GM23338 (cell line): ENCODE measurements at regions not wholly inside any gene's neighbourhood (a gene's known extent, or its start where the extent isn't known, plus 50 kb on each side); places are given as distances from the start of the nearest gene placed in this dataset.
A peak's percentile ranks its signal among the peaks of the same experiment; 100 is the strongest.

ENCODE experiments used
- ATAC-seq: fragments of 200-7000 bp; cut with Tn5 transposase; 3 replicates; pipeline ENCODE4 v1.9.1; 2020
- DNase-seq: peaks from one replicate; pipeline ENCODE4 v3.0.0-alpha.2; 2015; ENCODE audit warnings: low spot score
- H2AFZ ChIP-seq: fragments of 200-600 bp; sonication (generic); 2 replicates; pipeline ENCODE4 v1.8.0; 2016; ENCODE audit warnings: antibody characterized with exemption, mild to moderate bottlenecking, moderate library complexity
- H3F3A ChIP-seq: fragments of 200-600 bp; sonication (generic); replicated peaks from 2 replicates; pipeline ENCODE4 v1.8.0; 2017; ENCODE audit warnings: antibody characterized with exemption, mixed run types, low read depth
- H3K27ac ChIP-seq: fragments of 200-600 bp; sonication (generic); 2 replicates; pipeline ENCODE4 v1.6.1; 2016; ENCODE audit warnings: low read depth
- H3K27me3 ChIP-seq: fragments of 200-600 bp; sonication (generic); 2 replicates; pipeline ENCODE4 v1.8.0; 2016; ENCODE audit warnings: mild to moderate bottlenecking, mixed run types, moderate library complexity; ENCODE audit not compliant: insufficient read depth
- H3K36me3 ChIP-seq: fragments of 200-600 bp; sonication (generic); 2 replicates; pipeline ENCODE4 v1.8.0; 2016; ENCODE audit warnings: mild to moderate bottlenecking; ENCODE audit not compliant: insufficient read depth
- H3K4me1 ChIP-seq: fragments of 200-600 bp; sonication (generic); 2 replicates; pipeline ENCODE4 v1.8.0; 2016; ENCODE audit warnings: mild to moderate bottlenecking, moderate library complexity; ENCODE audit not compliant: insufficient read depth
- H3K4me2 ChIP-seq: fragments of 200-600 bp; sonication (generic); 2 replicates; pipeline ENCODE4 v1.7.1; 2017; ENCODE audit warnings: mixed run types
- H3K4me3 ChIP-seq: fragments of 200-600 bp; sonication (generic); 2 replicates; pipeline ENCODE4 v1.6.1; 2016; ENCODE audit warnings: mixed run types
- H3K79me2 ChIP-seq: fragments of 200-600 bp; sonication (generic); replicated peaks from 2 replicates; pipeline ENCODE4 v1.8.0; 2017; ENCODE audit warnings: mild to moderate bottlenecking; ENCODE audit not compliant: insufficient read depth
- H3K9me2 ChIP-seq: fragments of 200-600 bp; sonication (generic); 2 replicates; pipeline ENCODE4 v1.8.0; 2017; ENCODE audit not compliant: insufficient read depth
- H4K20me1 ChIP-seq: fragments of 200-600 bp; sonication (generic); replicated peaks from 2 replicates; pipeline ENCODE4 v1.8.0; 2017; ENCODE audit warnings: mild to moderate bottlenecking; ENCODE audit not compliant: insufficient read depth
- H3K27ac Mint-ChIP-seq: 2 replicates; pipeline ENCODE4 v1.8.0; 2020; ENCODE audit warnings: inconsistent platforms, mild to moderate bottlenecking, moderate library complexity, mixed read lengths
- H3K27me3 Mint-ChIP-seq: 3 replicates; pipeline ENCODE4 v1.8.0; 2022; ENCODE audit warnings: low read depth, mild to moderate bottlenecking, moderate library complexity, mixed read lengths, inconsistent platforms; ENCODE audit not compliant: insufficient read depth, poor library complexity
- H3K36me3 Mint-ChIP-seq: 3 replicates; pipeline ENCODE4 v1.8.0; 2021; ENCODE audit warnings: low read depth, mild to moderate bottlenecking, inconsistent platforms, moderate library complexity, mixed read lengths
- H3K4me1 Mint-ChIP-seq: 3 replicates; pipeline ENCODE4 v1.8.0; 2020; ENCODE audit warnings: mild to moderate bottlenecking, inconsistent platforms, mixed read lengths
- H3K4me3 Mint-ChIP-seq: 3 replicates; pipeline ENCODE4 v1.8.0; 2021; ENCODE audit warnings: moderate library complexity, mild to moderate bottlenecking, inconsistent platforms, mixed read lengths
- H3K9me3 Mint-ChIP-seq: 3 replicates; pipeline ENCODE4 v1.8.0; 2020; ENCODE audit warnings: moderate library complexity, mild to moderate bottlenecking, inconsistent platforms, mixed read lengths
- EZH2phosphoT487 ChIP-seq: fragments of 200-600 bp; sonication (generic); IDR thresholded peaks from one replicate; pipeline ENCODE4 v1.8.1; 2018; ENCODE audit warnings: antibody characterized with exemption; ENCODE audit not compliant: unreplicated experiment
- JUNB ChIP-seq: IDR thresholded peaks from one replicate; pipeline ENCODE4 v1.6.1; 2016; ENCODE audit warnings: antibody characterized with exemption; ENCODE audit not compliant: unreplicated experiment
- TF ChIP-seq, protein P1 (sequence below): fragments of 250-450 bp; sonication (Bioruptor Pico); IDR thresholded peaks from 2 replicates; pipeline ENCODE4 v1.5.0; 2020; ENCODE audit warnings: mild to moderate bottlenecking, moderate library complexity
- TF ChIP-seq, protein P2 (sequence below): IDR thresholded peaks from 2 replicates; pipeline ENCODE4 v1.6.1; 2016; ENCODE audit warnings: antibody characterized with exemption

DNA sequence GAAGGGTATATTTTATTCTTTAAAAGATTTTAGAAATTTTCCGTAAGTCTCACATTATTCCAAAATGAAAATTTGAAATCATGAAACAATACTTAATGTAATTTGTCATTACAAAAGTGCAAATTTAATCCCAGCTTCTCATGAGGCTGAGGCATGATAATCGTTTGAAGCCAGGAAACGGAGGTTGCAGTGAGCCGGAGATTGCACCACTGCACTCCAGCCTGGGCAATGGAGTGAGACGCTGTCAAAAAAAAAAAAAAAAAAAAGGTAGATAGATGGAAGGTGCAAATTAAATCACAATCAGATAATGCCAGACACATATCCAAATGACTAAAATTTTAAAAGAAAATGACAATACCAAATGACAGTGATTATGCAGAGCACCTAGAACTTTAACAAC lies 644.2 kb downstream of the FAM181B start (continued):
- TF ChIP-seq, protein P1, sequence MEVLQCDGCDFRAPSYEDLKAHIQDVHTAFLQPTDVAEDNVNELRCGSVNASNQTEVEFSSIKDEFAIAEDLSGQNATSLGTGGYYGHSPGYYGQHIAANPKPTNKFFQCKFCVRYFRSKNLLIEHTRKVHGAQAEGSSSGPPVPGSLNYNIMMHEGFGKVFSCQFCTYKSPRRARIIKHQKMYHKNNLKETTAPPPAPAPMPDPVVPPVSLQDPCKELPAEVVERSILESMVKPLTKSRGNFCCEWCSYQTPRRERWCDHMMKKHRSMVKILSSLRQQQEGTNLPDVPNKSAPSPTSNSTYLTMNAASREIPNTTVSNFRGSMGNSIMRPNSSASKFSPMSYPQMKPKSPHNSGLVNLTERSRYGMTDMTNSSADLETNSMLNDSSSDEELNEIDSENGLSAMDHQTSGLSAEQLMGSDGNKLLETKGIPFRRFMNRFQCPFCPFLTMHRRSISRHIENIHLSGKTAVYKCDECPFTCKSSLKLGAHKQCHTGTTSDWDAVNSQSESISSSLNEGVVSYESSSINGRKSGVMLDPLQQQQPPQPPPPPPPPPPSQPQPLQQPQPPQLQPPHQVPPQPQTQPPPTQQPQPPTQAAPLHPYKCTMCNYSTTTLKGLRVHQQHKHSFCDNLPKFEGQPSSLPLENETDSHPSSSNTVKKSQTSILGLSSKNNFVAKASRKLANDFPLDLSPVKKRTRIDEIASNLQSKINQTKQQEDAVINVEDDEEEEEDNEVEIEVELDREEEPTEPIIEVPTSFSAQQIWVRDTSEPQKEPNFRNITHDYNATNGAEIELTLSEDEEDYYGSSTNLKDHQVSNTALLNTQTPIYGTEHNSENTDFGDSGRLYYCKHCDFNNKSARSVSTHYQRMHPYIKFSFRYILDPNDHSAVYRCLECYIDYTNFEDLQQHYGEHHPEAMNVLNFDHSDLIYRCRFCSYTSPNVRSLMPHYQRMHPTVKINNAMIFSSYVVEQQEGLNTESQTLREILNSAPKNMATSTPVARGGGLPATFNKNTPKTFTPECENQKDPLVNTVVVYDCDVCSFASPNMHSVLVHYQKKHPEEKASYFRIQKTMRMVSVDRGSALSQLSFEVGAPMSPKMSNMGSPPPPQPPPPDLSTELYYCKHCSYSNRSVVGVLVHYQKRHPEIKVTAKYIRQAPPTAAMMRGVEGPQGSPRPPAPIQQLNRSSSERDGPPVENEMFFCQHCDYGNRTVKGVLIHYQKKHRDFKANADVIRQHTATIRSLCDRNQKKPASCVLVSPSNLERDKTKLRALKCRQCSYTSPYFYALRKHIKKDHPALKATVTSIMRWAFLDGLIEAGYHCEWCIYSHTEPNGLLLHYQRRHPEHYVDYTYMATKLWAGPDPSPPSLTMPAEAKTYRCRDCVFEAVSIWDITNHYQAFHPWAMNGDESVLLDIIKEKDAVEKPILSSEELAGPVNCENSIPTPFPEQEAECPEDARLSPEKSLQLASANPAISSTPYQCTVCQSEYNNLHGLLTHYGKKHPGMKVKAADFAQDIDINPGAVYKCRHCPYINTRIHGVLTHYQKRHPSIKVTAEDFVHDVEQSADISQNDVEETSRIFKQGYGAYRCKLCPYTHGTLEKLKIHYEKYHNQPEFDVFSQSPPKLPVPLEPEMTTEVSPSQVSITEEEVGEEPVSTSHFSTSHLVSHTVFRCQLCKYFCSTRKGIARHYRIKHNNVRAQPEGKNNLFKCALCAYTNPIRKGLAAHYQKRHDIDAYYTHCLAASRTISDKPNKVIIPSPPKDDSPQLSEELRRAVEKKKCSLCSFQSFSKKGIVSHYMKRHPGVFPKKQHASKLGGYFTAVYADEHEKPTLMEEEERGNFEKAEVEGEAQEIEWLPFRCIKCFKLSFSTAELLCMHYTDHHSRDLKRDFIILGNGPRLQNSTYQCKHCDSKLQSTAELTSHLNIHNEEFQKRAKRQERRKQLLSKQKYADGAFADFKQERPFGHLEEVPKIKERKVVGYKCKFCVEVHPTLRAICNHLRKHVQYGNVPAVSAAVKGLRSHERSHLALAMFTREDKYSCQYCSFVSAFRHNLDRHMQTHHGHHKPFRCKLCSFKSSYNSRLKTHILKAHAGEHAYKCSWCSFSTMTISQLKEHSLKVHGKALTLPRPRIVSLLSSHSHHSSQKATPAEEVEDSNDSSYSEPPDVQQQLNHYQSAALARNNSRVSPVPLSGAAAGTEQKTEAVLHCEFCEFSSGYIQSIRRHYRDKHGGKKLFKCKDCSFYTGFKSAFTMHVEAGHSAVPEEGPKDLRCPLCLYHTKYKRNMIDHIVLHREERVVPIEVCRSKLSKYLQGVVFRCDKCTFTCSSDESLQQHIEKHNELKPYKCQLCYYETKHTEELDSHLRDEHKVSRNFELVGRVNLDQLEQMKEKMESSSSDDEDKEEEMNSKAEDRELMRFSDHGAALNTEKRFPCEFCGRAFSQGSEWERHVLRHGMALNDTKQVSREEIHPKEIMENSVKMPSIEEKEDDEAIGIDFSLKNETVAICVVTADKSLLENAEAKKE, result no peak

DNA sequence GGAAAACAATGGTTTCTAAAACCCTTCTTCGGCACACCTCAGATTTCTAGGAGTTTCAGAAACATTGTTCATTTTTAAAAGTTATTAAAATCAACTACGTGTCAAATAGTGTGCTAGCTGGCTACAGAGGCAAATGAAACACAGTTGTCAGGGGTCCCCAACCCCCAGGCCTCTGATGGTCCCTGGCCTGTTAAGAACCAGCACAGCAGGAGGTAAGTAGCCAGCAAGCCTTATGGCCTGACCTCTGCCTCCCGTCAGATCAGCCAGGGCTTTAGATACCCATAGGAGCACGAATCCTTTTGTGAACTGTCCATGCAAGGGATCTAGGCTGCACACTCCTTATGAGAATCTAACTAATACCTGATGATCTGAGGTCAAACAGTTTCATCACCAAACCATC lies 648.2 kb downstream of the FAM181B start:
- Mint-ChIP-seq H3K27ac (no peak overlapping the region), H3K4me3 (no peak overlapping the region)

More for the DNA sequence above, 648.2 kb downstream of the FAM181B start:
- H3K4me1 Mint-ChIP-seq, result peaks cover 16% of the 10 kb centered on the region; the same call in 2 of the 3 replicates
- H3F3A ChIP-seq, result no peaks in the 10 kb centered on the region
- peaks cover 4% of the 10 kb centered on the region; the same call in 1 of the 2 replicates for H3K4me1 ChIP-seq
- peak; percentile 5 for DNase-seq
- no peaks in the 10 kb centered on the region for H3K36me3 ChIP-seq
- no peaks in the 10 kb centered on the region for H3K9me2 ChIP-seq
- TF ChIP-seq EZH2phosphoT487, result no peak
- no peak for TF ChIP-seq JUNB
- TF ChIP-seq, protein P2, sequence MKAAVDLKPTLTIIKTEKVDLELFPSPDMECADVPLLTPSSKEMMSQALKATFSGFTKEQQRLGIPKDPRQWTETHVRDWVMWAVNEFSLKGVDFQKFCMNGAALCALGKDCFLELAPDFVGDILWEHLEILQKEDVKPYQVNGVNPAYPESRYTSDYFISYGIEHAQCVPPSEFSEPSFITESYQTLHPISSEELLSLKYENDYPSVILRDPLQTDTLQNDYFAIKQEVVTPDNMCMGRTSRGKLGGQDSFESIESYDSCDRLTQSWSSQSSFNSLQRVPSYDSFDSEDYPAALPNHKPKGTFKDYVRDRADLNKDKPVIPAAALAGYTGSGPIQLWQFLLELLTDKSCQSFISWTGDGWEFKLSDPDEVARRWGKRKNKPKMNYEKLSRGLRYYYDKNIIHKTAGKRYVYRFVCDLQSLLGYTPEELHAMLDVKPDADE, result no peak
- no peaks in the 10 kb centered on the region for H3K36me3 Mint-ChIP-seq
- H3K9me3 Mint-ChIP-seq, result no peaks in the 10 kb centered on the region
- H3K79me2 ChIP-seq, result no peaks in the 10 kb centered on the region
- no peaks in the 10 kb centered on the region for H3K27me3 ChIP-seq
- no peak overlapping the region for H3K4me2 ChIP-seq
- H3K27ac ChIP-seq, result no peak overlapping the region
- no peaks in the 10 kb centered on the region for H3K27me3 Mint-ChIP-seq
- H2AFZ ChIP-seq, result no peak overlapping the region
- H3K4me3 ChIP-seq, result no peak overlapping the region
- H4K20me1 ChIP-seq, result no peaks in the 10 kb centered on the region
- no peak for ATAC-seq
